Erythroblast (primary cell): ENCODE measurements at regions not wholly inside any gene's neighbourhood (a gene's known extent, or its start where the extent isn't known, plus 50 kb on each side); places are given as distances from the start of the nearest gene placed in this dataset.
"Not testable (repeated sequence)": the region's sequence is repeated elsewhere in the genome, so short reads cannot be mapped to it uniquely, and the experiment has no call there.

Experiments used
- GATA1 ChIP-seq: IDR thresholded peaks from 2 replicates; pipeline ENCODE4 v1.6.1; 2011; ENCODE audit warnings: low read depth, mild to moderate bottlenecking, control low read depth, low read length, moderate library complexity
- POLR2A ChIP-seq: IDR thresholded peaks from 2 replicates; pipeline ENCODE4 v1.6.1; 2011; ENCODE audit warnings: mild to moderate bottlenecking, low read length

- not testable (repeated sequence) for TF ChIP-seq POLR2A, GATA1
Measured at GRCh38 chr7:142434133-142434532, 176.3 kb upstream of the PRSS58 start.
